CD4-positive, alpha-beta T cell (primary cell): ENCODE measurements at regions not wholly inside any gene's neighbourhood (a gene's known extent, or its start where the extent isn't known, plus 50 kb on each side); places are given as distances from the start of the nearest gene placed in this dataset.

Experiments used
- ATAC-seq: fragments of 200-7000 bp; cut with Tn5 transposase; one replicate; pipeline ENCODE4 v1.10.0; 2022; ENCODE audit warnings: mild to moderate bottlenecking; ENCODE audit not compliant: poor library complexity
- CTCF ChIA-PET: fragments of 350-600 bp; sonication (Branson Sonifier 250); formaldehyde crosslinking; loops from one replicate; lab custom pipeline; 2021; ENCODE audit warnings: antibody characterized with exemption, inconsistent platforms; lab: Charles Lee
- POLR2A ChIA-PET: fragments of 350-600 bp; sonication (Branson Sonifier 250); formaldehyde crosslinking; loops from one replicate; lab custom pipeline; 2021; ENCODE audit warnings: antibody characterized with exemption, inconsistent platforms; lab: Charles Lee
- DNase-seq, 14 experiments: peaks; one replicate each; pipeline ENCODE4 v3.0.0-alpha.2; 2013 to 2020; ENCODE audit warnings: mixed read lengths in 2 of 14
- H3K27ac ChIP-seq, 2 donors: one replicate each; pipeline versions ENCODE4 v1.5.1 to v1.7.0; 2013; ENCODE audit warnings: low read length in 2 of 2, low read depth in 1 of 2, mild to moderate bottlenecking in 1 of 2
- H3K27me3 ChIP-seq, 2 experiments: 1 replicate in 1 of 2; 2 replicates in 1 of 2; pipeline versions ENCODE4 v1.6.1 to v1.7.0; 2013; ENCODE audit warnings: low read length in 2 of 2, control low read depth in 1 of 2, mild to moderate bottlenecking in 1 of 2, moderate library complexity in 1 of 2; ENCODE audit not compliant: insufficient read depth in 2 of 2, control insufficient read depth in 1 of 2
- H3K36me3 ChIP-seq: one replicate; pipeline ENCODE4 v1.6.1; 2013; ENCODE audit warnings: low read length, control low read depth; ENCODE audit not compliant: insufficient read depth
- H3K4me1 ChIP-seq: one replicate; pipeline ENCODE4 v1.6.1; 2013; ENCODE audit warnings: low read length, control low read depth; ENCODE audit not compliant: insufficient read depth
- H3K4me3 ChIP-seq: one replicate; pipeline ENCODE4 v1.5.1; 2013; ENCODE audit warnings: mild to moderate bottlenecking, low read length, moderate library complexity
- H3K9me3 ChIP-seq, 2 experiments: 1 replicate in 1 of 2; 2 replicates in 1 of 2; pipeline versions ENCODE4 v1.6.1 to v1.7.0; 2013; ENCODE audit warnings: low read length in 2 of 2, mild to moderate bottlenecking in 2 of 2, control low read depth in 1 of 2, moderate library complexity in 1 of 2; ENCODE audit not compliant: control insufficient read depth in 1 of 2, insufficient read depth in 1 of 2
- H3K27ac Mint-ChIP-seq: one replicate; pipeline ENCODE4 v1.8.0; 2020; ENCODE audit warnings: mixed read lengths
- H3K27me3 Mint-ChIP-seq: one replicate; pipeline ENCODE4 v1.8.0; 2021; ENCODE audit warnings: mixed read lengths
- H3K36me3 Mint-ChIP-seq: one replicate; pipeline ENCODE4 v1.8.0; 2021; ENCODE audit warnings: low read depth, mixed read lengths
- H3K4me1 Mint-ChIP-seq: one replicate; pipeline ENCODE4 v1.8.0; 2021; ENCODE audit warnings: low read depth, mixed read lengths
- H3K4me3 Mint-ChIP-seq: one replicate; pipeline ENCODE4 v1.8.0; 2020; ENCODE audit warnings: mild to moderate bottlenecking, mixed read lengths
- H3K9me3 Mint-ChIP-seq: one replicate; pipeline ENCODE4 v1.8.0; 2020; ENCODE audit warnings: mixed read lengths
- intact Hi-C, 2 experiments: fragments of 100-400 bp; cut with DNase I in 1 of 2; cut with micrococcal nuclease in 1 of 2; formaldehyde crosslinking; loops; one replicate each; pipeline versions ENCODE4 v1.15.1 to v1.9.0; 2023 to 2025; cut with DNase I, micrococcal nuclease
- TF ChIP-seq, protein P1 (sequence below): fragments of 200-600 bp; IDR thresholded peaks from one replicate; pipeline ENCODE4 v1.8.0; 2022; ENCODE audit warnings: antibody characterized with exemption, mild to moderate bottlenecking

DNA sequence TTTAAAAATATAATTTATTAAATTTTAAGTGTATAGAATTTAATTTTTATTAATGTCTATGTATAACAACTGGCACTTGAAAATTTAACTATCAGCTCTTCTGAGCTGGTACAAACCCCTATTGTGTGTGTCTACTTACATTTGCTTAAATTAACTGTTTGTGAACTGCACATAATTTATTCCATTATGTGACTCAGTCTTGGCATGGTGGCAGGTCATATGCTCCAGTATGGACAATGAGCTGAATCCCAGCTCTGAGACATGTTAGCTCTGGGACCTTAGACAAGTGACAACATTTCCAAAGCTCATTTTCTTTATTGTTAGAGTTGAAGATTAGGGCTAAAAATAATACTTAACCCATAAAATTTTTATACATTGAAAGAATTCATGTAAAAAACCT is 526.1 kb upstream of the MARCKS start:
- no peak overlapping the region for H3K4me3 Mint-ChIP-seq
- ChIA-PET CTCF (no interaction called here), POLR2A (no interaction called here)
- no peaks in the 10 kb centered on the region for H3K27me3 Mint-ChIP-seq
- no peak for ATAC-seq
- no peak for DNase-seq
- no peaks in the 10 kb centered on the region for H3K4me1 Mint-ChIP-seq
- TF ChIP-seq, protein P1, sequence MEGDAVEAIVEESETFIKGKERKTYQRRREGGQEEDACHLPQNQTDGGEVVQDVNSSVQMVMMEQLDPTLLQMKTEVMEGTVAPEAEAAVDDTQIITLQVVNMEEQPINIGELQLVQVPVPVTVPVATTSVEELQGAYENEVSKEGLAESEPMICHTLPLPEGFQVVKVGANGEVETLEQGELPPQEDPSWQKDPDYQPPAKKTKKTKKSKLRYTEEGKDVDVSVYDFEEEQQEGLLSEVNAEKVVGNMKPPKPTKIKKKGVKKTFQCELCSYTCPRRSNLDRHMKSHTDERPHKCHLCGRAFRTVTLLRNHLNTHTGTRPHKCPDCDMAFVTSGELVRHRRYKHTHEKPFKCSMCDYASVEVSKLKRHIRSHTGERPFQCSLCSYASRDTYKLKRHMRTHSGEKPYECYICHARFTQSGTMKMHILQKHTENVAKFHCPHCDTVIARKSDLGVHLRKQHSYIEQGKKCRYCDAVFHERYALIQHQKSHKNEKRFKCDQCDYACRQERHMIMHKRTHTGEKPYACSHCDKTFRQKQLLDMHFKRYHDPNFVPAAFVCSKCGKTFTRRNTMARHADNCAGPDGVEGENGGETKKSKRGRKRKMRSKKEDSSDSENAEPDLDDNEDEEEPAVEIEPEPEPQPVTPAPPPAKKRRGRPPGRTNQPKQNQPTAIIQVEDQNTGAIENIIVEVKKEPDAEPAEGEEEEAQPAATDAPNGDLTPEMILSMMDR = no peak
- Histone ChIP-seq H3K27ac (no peak overlapping the region), H3K9me3 (peaks cover 0 to 4% of the 10 kb centered on the region in 2 experiments), H3K4me3 (no peak overlapping the region), H3K36me3 (no peaks in the 10 kb centered on the region), H3K4me1 (no peaks in the 10 kb centered on the region), H3K27me3 (no peaks in the 10 kb centered on the region)
- intact Hi-C loops = no loop called here
- no peaks in the 10 kb centered on the region for H3K9me3 Mint-ChIP-seq
- H3K27ac Mint-ChIP-seq = no peak overlapping the region
- H3K36me3 Mint-ChIP-seq = no peaks in the 10 kb centered on the region

DNA sequence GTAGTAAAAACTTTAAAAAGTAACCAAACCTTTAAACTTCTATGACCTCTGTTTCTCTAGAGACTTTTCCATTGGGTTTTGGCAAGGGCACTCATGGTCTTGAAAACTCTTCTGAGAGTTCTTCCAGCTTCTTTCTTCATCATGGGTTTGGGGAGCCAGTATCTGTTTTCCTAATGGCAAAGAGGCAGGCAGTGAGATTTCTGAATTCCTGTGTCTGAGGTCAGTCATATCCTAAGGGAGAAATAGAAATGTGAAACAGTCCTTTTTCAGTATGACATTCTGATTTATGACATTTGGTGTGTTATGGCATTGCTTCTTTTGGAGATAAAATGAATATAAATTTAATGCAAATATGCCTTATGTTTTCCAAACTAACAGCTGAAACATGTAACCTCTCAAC is 518.5 kb upstream of the MARCKS start:
- H3K9me3 Mint-ChIP-seq = no peaks in the 10 kb centered on the region

DNA sequence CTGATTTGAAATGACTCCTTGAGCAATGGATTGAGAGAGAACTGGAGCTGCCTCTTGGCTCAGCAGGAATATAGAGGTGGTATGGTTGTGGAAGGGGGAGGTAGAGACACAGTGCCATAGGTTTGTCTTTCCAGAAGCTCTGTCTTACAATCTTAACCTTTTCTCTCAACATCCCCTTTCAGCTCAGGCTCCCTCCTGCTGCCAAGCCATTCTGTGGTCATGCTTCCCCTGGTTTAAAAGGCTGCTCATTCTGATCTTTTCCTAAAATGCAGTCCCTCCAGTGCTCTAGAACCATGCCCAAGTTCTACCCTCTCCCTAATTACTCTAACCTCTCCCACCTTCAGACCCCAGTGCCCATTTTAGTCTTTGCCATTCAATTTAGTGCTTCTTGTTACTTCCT is 517.9 kb upstream of the MARCKS start:
- H3K27me3 ChIP-seq = no peaks in the 10 kb centered on the region
- DNase-seq (no peak), ATAC-seq (no peak)
- Mint-ChIP-seq H3K4me3 (no peak overlapping the region), H3K9me3 (no peaks in the 10 kb centered on the region), H3K4me1 (no peaks in the 10 kb centered on the region), H3K27me3 (no peaks in the 10 kb centered on the region), H3K36me3 (no peaks in the 10 kb centered on the region), H3K27ac (no peak overlapping the region)
- POLR2A ChIA-PET = no interaction called here
- no peak overlapping the region for H3K4me3 ChIP-seq
- no peaks in the 10 kb centered on the region for H3K4me1 ChIP-seq
- H3K27ac ChIP-seq = no peak overlapping the region
- TF ChIP-seq, protein P1 = no peak
- intact Hi-C loops = no loop called here
- H3K9me3 ChIP-seq = peaks cover 0 to 4% of the 10 kb centered on the region in 2 experiments
- CTCF ChIA-PET = no interaction called here
- H3K36me3 ChIP-seq = no peaks in the 10 kb centered on the region

More for the DNA sequence above, 518.5 kb upstream of the MARCKS start:
- H3K27me3 Mint-ChIP-seq = no peaks in the 10 kb centered on the region
- H3K27ac ChIP-seq = no peak overlapping the region
- POLR2A ChIA-PET = no interaction called here
- intact Hi-C loops = no loop called here
- CTCF ChIA-PET = no interaction called here
- no peaks in the 10 kb centered on the region for H3K4me1 ChIP-seq
- no peak overlapping the region for H3K4me3 ChIP-seq
- ATAC-seq (no peak), DNase-seq (no peak)
- no peak overlapping the region for H3K4me3 Mint-ChIP-seq
- no peak overlapping the region for H3K27ac Mint-ChIP-seq
- H3K4me1 Mint-ChIP-seq = no peaks in the 10 kb centered on the region
- TF ChIP-seq, protein P1 = no peak
- no peaks in the 10 kb centered on the region for H3K27me3 ChIP-seq
- no peaks in the 10 kb centered on the region for H3K36me3 ChIP-seq
- peaks cover 0 to 4% of the 10 kb centered on the region in 2 experiments for H3K9me3 ChIP-seq
- no peaks in the 10 kb centered on the region for H3K36me3 Mint-ChIP-seq
